HCT116 (cell line): ENCODE measurements at regions not wholly inside any gene's neighbourhood (a gene's known extent, or its start where the extent isn't known, plus 50 kb on each side); places are given as distances from the start of the nearest gene placed in this dataset.

ENCODE experiments used
- CTCF ChIP-seq, 3 experiments: fragments of 200-600 bp in 1 of 3; sonication (generic) in 1 of 3; IDR thresholded peaks in 2 of 3; conservative IDR thresholded peaks in 1 of 3; 2 replicates each; pipeline ENCODE4 v1.5.1; 2012 to 2017; ENCODE audit warnings: low read depth in 2 of 3, low read length in 2 of 3, antibody characterized with exemption in 1 of 3, borderline replicate concordance in 1 of 3, control low read depth in 1 of 3, mild to moderate bottlenecking in 1 of 3, mixed read lengths in 1 of 3, mixed run types in 1 of 3, moderate library complexity in 1 of 3; ENCODE audit not compliant: insufficient read depth in 1 of 3
- EZH2 ChIP-seq: fragments of 200-600 bp; sonication (generic); IDR thresholded peaks from 2 replicates; pipeline ENCODE4 v1.6.1; 2017; ENCODE audit warnings: antibody characterized with exemption, mixed run types
- FOSL1 ChIP-seq: IDR thresholded peaks from 2 replicates; pipeline ENCODE4 v1.6.1; 2012; ENCODE audit warnings: low read depth
- SIN3A ChIP-seq: IDR thresholded peaks from 2 replicates; pipeline ENCODE4 v1.6.1; 2012; ENCODE audit warnings: low read depth
- ZFX ChIP-seq: fragments of 450-650 bp; IDR thresholded peaks from 2 replicates; pipeline ENCODE4 v1.6.1; 2017

DNA sequence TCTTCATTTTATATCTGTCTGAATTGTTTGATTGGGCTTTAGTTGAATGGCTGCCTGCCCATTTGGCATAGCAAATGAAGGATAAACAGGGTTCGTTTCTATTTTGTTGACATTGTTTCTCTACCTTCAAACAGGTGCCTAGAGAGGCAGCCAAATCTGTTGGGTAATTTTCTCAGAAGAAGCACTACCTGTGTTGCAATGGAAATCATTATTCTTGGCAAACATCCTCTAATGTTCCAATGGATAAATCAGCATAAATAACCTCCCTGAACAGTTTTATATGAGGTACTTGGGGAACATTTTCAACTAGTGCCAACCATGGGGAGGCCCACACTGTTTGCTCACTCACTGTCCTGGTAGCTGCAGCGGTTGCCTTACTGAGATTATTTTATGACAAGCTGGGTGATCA lies 64.4 kb upstream of the PLPP4 start:
- TF ChIP-seq CTCF (IDR thresholded peaks at IDR 0.05 in 2 of 3, conservative IDR thresholded peaks at IDR 0.05 in 1 of 3; ENCODE audit: borderline replicate concordance in 1 of 3, insufficient read depth in 1 of 3, low read depth in 2 of 3, low read length in 2 of 3) (no peak), SIN3A (no peak), FOSL1 (no peak), EZH2 (no peak), ZFX (no peak)
